HEK293T (cell line): ENCODE measurements at regions not wholly inside any gene's neighbourhood (a gene's known extent, or its start where the extent isn't known, plus 50 kb on each side); places are given as distances from the start of the nearest gene placed in this dataset.
"Not testable (repeated sequence)": the region's sequence is repeated elsewhere in the genome, so short reads cannot be mapped to it uniquely, and the experiment has no call there.

Source experiments
- CTCF ChIA-PET: fragments of 350-600 bp; formaldehyde crosslinking; extraction: SDS; loops from one replicate; lab custom pipeline; 2021; ENCODE audit warnings: antibody characterized with exemption, inconsistent platforms; lab: Yijun Ruan, JAX
- POLR2A ChIA-PET: fragments of 350-600 bp; formaldehyde crosslinking; extraction: SDS; loops from one replicate; lab custom pipeline; 2020; ENCODE audit warnings: antibody characterized with exemption, inconsistent platforms; lab: Yijun Ruan, JAX
- DNase-seq: peaks from one replicate; pipeline ENCODE4 v3.0.0; 2012; ENCODE audit warnings: mixed read lengths; ENCODE audit errors: extremely low spot score
- ARNT ChIP-seq: fragments of 450-650 bp; IDR thresholded peaks from 2 replicates; pipeline ENCODE4 v1.6.1; 2017; ENCODE audit warnings: mild to moderate bottlenecking
- BHLHE40 ChIP-seq: fragments of 450-650 bp; IDR thresholded peaks from 2 replicates; pipeline ENCODE4 v1.6.1; 2016; ENCODE audit warnings: mild to moderate bottlenecking, moderate library complexity, borderline replicate concordance
- CTBP1 ChIP-seq: fragments of 450-650 bp; IDR thresholded peaks from 2 replicates; pipeline ENCODE4 v1.6.1; 2016; ENCODE audit warnings: borderline replicate concordance
- ELF4 ChIP-seq: fragments of 450-650 bp; IDR thresholded peaks from 2 replicates; pipeline ENCODE4 v1.6.1; 2017; ENCODE audit warnings: antibody characterized with exemption
- FOXA1 ChIP-seq: fragments of 450-650 bp; IDR thresholded peaks from 2 replicates; pipeline ENCODE4 v1.6.1; 2016; ENCODE audit warnings: mild to moderate bottlenecking
- FOXK2 ChIP-seq: fragments of 450-650 bp; IDR thresholded peaks from 2 replicates; pipeline ENCODE4 v1.6.1; 2016; ENCODE audit warnings: mild to moderate bottlenecking
- FOXM1 ChIP-seq: fragments of 450-650 bp; IDR thresholded peaks from 2 replicates; pipeline ENCODE4 v1.6.1; 2017; ENCODE audit warnings: mild to moderate bottlenecking, borderline replicate concordance
- HDGF ChIP-seq: fragments of 450-650 bp; IDR thresholded peaks from 2 replicates; pipeline ENCODE4 v1.6.1; 2017; ENCODE audit warnings: antibody characterized with exemption, borderline replicate concordance
- L3MBTL2 ChIP-seq: fragments of 450-650 bp; conservative IDR thresholded peaks from 2 replicates; pipeline ENCODE4 v1.6.1; 2016; ENCODE audit warnings: mild to moderate bottlenecking
- LEF1 ChIP-seq: fragments of 450-650 bp; IDR thresholded peaks from 2 replicates; pipeline ENCODE4 v1.6.1; 2017; ENCODE audit warnings: mild to moderate bottlenecking, borderline replicate concordance
- NFRKB ChIP-seq: fragments of 450-650 bp; IDR thresholded peaks from 2 replicates; pipeline ENCODE4 v1.6.1; 2016; ENCODE audit warnings: mild to moderate bottlenecking, moderate library complexity
- PKNOX1 ChIP-seq: fragments of 450-650 bp; IDR thresholded peaks from 2 replicates; pipeline ENCODE4 v1.6.1; 2016
- SP1 ChIP-seq: fragments of 450-650 bp; IDR thresholded peaks from 2 replicates; pipeline ENCODE4 v1.6.1; 2017
- SUZ12 ChIP-seq: fragments of 450-650 bp; IDR thresholded peaks from 2 replicates; pipeline ENCODE4 v1.6.1; 2016; ENCODE audit warnings: mild to moderate bottlenecking
- TARDBP ChIP-seq: fragments of 450-650 bp; IDR thresholded peaks from 2 replicates; pipeline ENCODE4 v1.6.1; 2016
- ZNF384 ChIP-seq: fragments of 450-650 bp; IDR thresholded peaks from 2 replicates; pipeline ENCODE4 v1.6.1; 2016

- CTCF ChIA-PET, result interaction anchor here (0.6 to 2.1 kb wide), 13 partner anchors 8 to 318 kb away, joined by 3 to 7 read pairs (median 3); no protein-coding TSS in a partner anchor
- POLR2A ChIA-PET, result no interaction called here
- peak; percentile 63 for DNase-seq
- TF ChIP-seq BHLHE40 (no peak), ZNF384 (no peak), LEF1 (no peak), NFRKB (no peak), FOXA1 (no peak), SUZ12 (no peak), ELF4 (no peak), L3MBTL2 (no peak), ARNT (no peak), SP1 (no peak)
These were observed 201.4 kb downstream of the CCNG2 start for GRCh38 chr4:77358315-77358928.

GRCh38 chr4:77360451-77360850 lies 203.4 kb downstream of the CCNG2 start:
- no peak for DNase-seq
- CTCF ChIA-PET, result interaction anchor here (1.8 kb wide), 1 partner anchor 120 kb away, joined by 5 read pairs; no protein-coding TSS in a partner anchor
- POLR2A ChIA-PET, result no interaction called here
- TF ChIP-seq L3MBTL2, result no peak
- TF ChIP-seq LEF1, result no peak
- TF ChIP-seq BHLHE40, result no peak
- TF ChIP-seq SUZ12, result no peak
- TF ChIP-seq CTBP1, result no peak
- TF ChIP-seq FOXK2, result no peak
- TF ChIP-seq SP1, result no peak
- no peak for TF ChIP-seq HDGF
- no peak for TF ChIP-seq TARDBP

GRCh38 chr4:77366876-77367275 lies 209.9 kb downstream of the CCNG2 start:
- POLR2A ChIA-PET, DNase-seq: not testable (repeated sequence)
- CTCF ChIA-PET, result interaction anchor here (0.6 to 1.2 kb wide), 5 partner anchors 9 to 252 kb away, joined by 3 to 4 read pairs (median 3); no protein-coding TSS in a partner anchor

- ChIA-PET POLR2A (no interaction called here), CTCF (interaction anchor here (0.8 kb wide), 1 partner anchor 10 kb away, joined by 3 read pairs; no protein-coding TSS in a partner anchor)
- DNase-seq, result no peak
- TF ChIP-seq PKNOX1 (no peak), HDGF (no peak), L3MBTL2 (no peak), CTBP1 (no peak), BHLHE40 (no peak), FOXA1 (no peak), SP1 (no peak), SUZ12 (no peak), FOXK2 (no peak), ARNT (no peak), ELF4 (no peak), FOXM1 (no peak), NFRKB (no peak)
These were observed 210.6 kb downstream of the CCNG2 start for GRCh38 chr4:77367638-77368037.

GRCh38 chr4:77372375-77372774 lies 215.4 kb downstream of the CCNG2 start:
- CTCF ChIA-PET, result interaction anchor here (0.7 kb wide), 1 partner anchor 14 kb away, joined by 3 read pairs; no protein-coding TSS in a partner anchor
- POLR2A ChIA-PET, result no interaction called here
- no peak for TF ChIP-seq SUZ12
- TF ChIP-seq TARDBP, result no peak
- no peak for TF ChIP-seq FOXM1
- no peak for TF ChIP-seq L3MBTL2
- TF ChIP-seq HDGF, result no peak
- TF ChIP-seq ELF4, result no peak
- no peak for TF ChIP-seq BHLHE40
- TF ChIP-seq CTBP1, result no peak
- no peak for TF ChIP-seq FOXA1
- no peak for TF ChIP-seq LEF1
- TF ChIP-seq NFRKB, result no peak
- TF ChIP-seq ARNT, result no peak
- TF ChIP-seq SP1, result no peak
- DNase-seq, result no peak

GRCh38 chr4:77375866-77376607 lies 219.0 kb downstream of the CCNG2 start:
- ChIA-PET CTCF (interaction anchor here (1.1 kb wide), 1 partner anchor 10 kb away, joined by 3 read pairs; no protein-coding TSS in a partner anchor), POLR2A (no interaction called here)
- no peak for DNase-seq
- TF ChIP-seq FOXA1 (no peak), ELF4 (no peak), LEF1 (no peak), ARNT (no peak), HDGF (no peak)

- POLR2A ChIA-PET, result no interaction called here
These were observed 219.9 kb downstream of the CCNG2 start for GRCh38 chr4:77376788-77377460.

More at GRCh38 chr4:77376788-77377460, 219.9 kb downstream of the CCNG2 start:
- DNase-seq, result no peak
- CTCF ChIA-PET, result interaction anchor here (1.1 kb wide), 1 partner anchor 10 kb away, joined by 3 read pairs; no protein-coding TSS in a partner anchor
- no peak for TF ChIP-seq PKNOX1
- TF ChIP-seq ZNF384, result no peak
- TF ChIP-seq FOXK2, result no peak
- TF ChIP-seq FOXM1, result no peak
- TF ChIP-seq SP1, result no peak
- TF ChIP-seq FOXA1, result no peak
- no peak for TF ChIP-seq HDGF
- no peak for TF ChIP-seq ELF4
- TF ChIP-seq TARDBP, result no peak
- no peak for TF ChIP-seq LEF1
- TF ChIP-seq NFRKB, result no peak
- no peak for TF ChIP-seq ARNT
- TF ChIP-seq CTBP1, result no peak
- no peak for TF ChIP-seq BHLHE40
- no peak for TF ChIP-seq L3MBTL2
- TF ChIP-seq SUZ12, result no peak
